Natural killer cell (primary cell): ENCODE measurements at regions not wholly inside any gene's neighbourhood (a gene's known extent, or its start where the extent isn't known, plus 50 kb on each side); places are given as distances from the start of the nearest gene placed in this dataset.
"Not testable (repeated sequence)": the region's sequence is repeated elsewhere in the genome, so short reads cannot be mapped to it uniquely, and the experiment has no call there.

Experiments used
- ATAC-seq, 3 donors: fragments of 150-1000 bp in 2 of 3; fragments of 200-7000 bp in 1 of 3; cut with Tn5 transposase; 1 replicate in 1 of 3; 2 replicates in 2 of 3; pipeline ENCODE4 v1.10.0; 2021; ENCODE audit warnings: mild to moderate bottlenecking in 2 of 3, moderate library complexity in 2 of 3
- DNase-seq, 2 donors: peaks; one replicate each; pipeline versions ENCODE4 v3.0.0 to v3.0.0-alpha.2; 2013 to 2021; ENCODE audit warnings: mixed read lengths in 1 of 2
- H3K27ac ChIP-seq: one replicate; pipeline ENCODE4 v1.5.1; 2013; ENCODE audit warnings: mild to moderate bottlenecking, low read length
- H3K27me3 ChIP-seq: one replicate; pipeline ENCODE4 v1.6.1; 2013; ENCODE audit warnings: low read length; ENCODE audit not compliant: control insufficient read depth, insufficient read depth
- H3K36me3 ChIP-seq: one replicate; pipeline ENCODE4 v1.6.1; 2013; ENCODE audit warnings: low read length; ENCODE audit not compliant: control insufficient read depth, insufficient read depth
- H3K4me1 ChIP-seq: one replicate; pipeline ENCODE4 v1.6.1; 2013; ENCODE audit warnings: low read length; ENCODE audit not compliant: control insufficient read depth, insufficient read depth
- H3K4me3 ChIP-seq: one replicate; pipeline ENCODE4 v1.5.1; 2013; ENCODE audit warnings: low read length
- H3K9me3 ChIP-seq: one replicate; pipeline ENCODE4 v1.6.1; 2013; ENCODE audit warnings: low read length; ENCODE audit not compliant: control insufficient read depth, insufficient read depth
- H3K27ac Mint-ChIP-seq, 2 donors: one replicate each; pipeline ENCODE4 v1.8.0; 2022; ENCODE audit warnings: mild to moderate bottlenecking in 2 of 2, mixed read lengths in 2 of 2, moderate library complexity in 1 of 2
- H3K27me3 Mint-ChIP-seq, 2 donors: one replicate each; pipeline ENCODE4 v1.8.0; 2022; ENCODE audit warnings: low read depth in 2 of 2, mixed read lengths in 2 of 2
- H3K36me3 Mint-ChIP-seq: one replicate; pipeline ENCODE4 v1.8.0; 2022; ENCODE audit warnings: mixed read lengths
- H3K4me1 Mint-ChIP-seq, 2 donors: one replicate each; pipeline ENCODE4 v1.8.0; 2022; ENCODE audit warnings: mixed read lengths in 2 of 2
- H3K4me3 Mint-ChIP-seq: one replicate; pipeline ENCODE4 v1.8.0; 2022; ENCODE audit warnings: mild to moderate bottlenecking, moderate library complexity, mixed read lengths
- H3K9me3 Mint-ChIP-seq, 2 donors: one replicate each; pipeline ENCODE4 v1.8.0; 2022; ENCODE audit warnings: mixed read lengths in 2 of 2
- CTCF ChIP-seq: fragments of 200-600 bp; IDR thresholded peaks from one replicate; pipeline ENCODE4 v1.8.0; 2022; ENCODE audit warnings: antibody characterized with exemption
- WGBS: methylation state at CpG from one replicate; pipeline ENCODE4 v1.1.7; 2013; ENCODE audit warnings: missing lambda C conversion rate; ENCODE audit not compliant: insufficient coverage; 5-methylcytosine and 5-hydroxymethylcytosine counted together
- intact Hi-C: fragments of 100-400 bp; cut with micrococcal nuclease; formaldehyde crosslinking; loops from one replicate; pipeline ENCODE4 v1.14.2; 2022

DNA sequence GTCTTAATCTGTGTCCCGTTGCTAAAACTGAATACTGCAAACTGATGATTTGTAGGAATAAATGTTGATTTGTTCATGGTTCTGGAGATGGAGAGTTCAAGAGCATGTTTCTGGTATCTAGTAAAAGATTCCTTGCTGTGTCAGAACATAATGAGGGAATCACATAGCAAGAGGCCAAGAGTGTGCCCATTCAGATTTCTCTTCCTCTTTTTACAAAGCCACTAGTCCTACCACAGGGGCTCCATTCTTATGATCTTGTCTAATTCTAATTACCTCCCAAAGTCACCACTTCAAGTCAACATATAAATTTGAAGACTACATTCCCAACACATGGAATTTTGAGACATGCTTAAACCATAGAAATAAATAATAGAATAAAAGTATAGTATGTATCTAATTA is 608.8 kb upstream of the EPHA5 start:
- intact Hi-C loops = no loop called here
- Mint-ChIP-seq H3K27me3 (no peaks in the 10 kb centered on the region), H3K9me3 (peaks cover 8 to 12% of the 10 kb centered on the region in 2 donors), H3K36me3 (no peaks in the 10 kb centered on the region), H3K27ac (no peak overlapping the region), H3K4me3 (no peak overlapping the region), H3K4me1 (no peaks in the 10 kb centered on the region)
- H3K36me3 ChIP-seq = no peaks in the 10 kb centered on the region
- H3K27ac ChIP-seq = no peak overlapping the region
- H3K4me1 ChIP-seq = no peaks in the 10 kb centered on the region
- DNase-seq = no peak
- no peaks in the 10 kb centered on the region for H3K9me3 ChIP-seq
- H3K27me3 ChIP-seq = no peaks in the 10 kb centered on the region
- no peak overlapping the region for H3K4me3 ChIP-seq
- TF ChIP-seq CTCF = no peak
- 88% methylated on average over 1 of the region's 1 CpG for WGBS
- no peak for ATAC-seq

- Mint-ChIP-seq H3K27ac (no peak overlapping the region), H3K9me3 (peaks cover 12 to 15% of the 10 kb centered on the region in 2 donors), H3K36me3 (no peaks in the 10 kb centered on the region), H3K4me3 (no peak overlapping the region), H3K4me1 (no peaks in the 10 kb centered on the region), H3K27me3 (no peaks in the 10 kb centered on the region)
- TF ChIP-seq CTCF = no peak
- no peak for ATAC-seq
- intact Hi-C loops = no loop called here
- no peak for DNase-seq
- H3K36me3 ChIP-seq = no peaks in the 10 kb centered on the region
- H3K9me3 ChIP-seq = no peaks in the 10 kb centered on the region
- 62% methylated on average over 4 of the region's 4 CpGs for WGBS
- H3K27me3 ChIP-seq = no peaks in the 10 kb centered on the region
- H3K4me1 ChIP-seq = no peaks in the 10 kb centered on the region
- no peak overlapping the region for H3K4me3 ChIP-seq
- H3K27ac ChIP-seq = no peak overlapping the region
These were observed 605.2 kb upstream of the EPHA5 start for GRCh38 chr4:66275411-66276038.

DNA sequence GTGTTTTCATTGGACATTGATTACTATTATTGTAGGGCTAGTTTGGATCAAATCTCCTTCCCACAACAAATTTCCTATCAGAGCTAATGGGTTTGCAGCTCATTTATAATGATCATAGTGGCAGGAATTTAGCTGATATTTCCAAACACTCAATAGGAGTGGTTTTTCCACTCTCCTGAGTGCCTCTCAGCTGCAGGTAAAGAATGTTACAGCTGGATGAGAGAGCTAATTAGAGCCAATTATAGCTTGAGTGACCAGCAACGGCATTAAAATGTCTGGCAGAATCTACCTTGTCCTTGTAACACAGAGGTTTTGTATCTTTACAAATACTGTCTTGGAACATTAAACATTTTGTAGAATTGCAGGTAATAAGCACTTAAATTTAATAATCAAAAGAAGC is 602.8 kb upstream of the EPHA5 start:
- Histone ChIP-seq H3K4me3 (no peak overlapping the region), H3K4me1 (no peaks in the 10 kb centered on the region), H3K27ac (no peak overlapping the region), H3K36me3 (no peaks in the 10 kb centered on the region), H3K9me3 (no peaks in the 10 kb centered on the region), H3K27me3 (no peaks in the 10 kb centered on the region)
- no peak for ATAC-seq
- Mint-ChIP-seq H3K4me1 (no peaks in the 10 kb centered on the region), H3K27me3 (no peaks in the 10 kb centered on the region), H3K9me3 (peaks cover 12 to 27% of the 10 kb centered on the region in 2 donors), H3K4me3 (no peak overlapping the region), H3K27ac (no peak overlapping the region), H3K36me3 (peaks cover 21% of the 10 kb centered on the region)
- no peak for TF ChIP-seq CTCF
- no peak for DNase-seq
- 71% methylated on average over 1 of the region's 1 CpG for WGBS
- intact Hi-C loops = no loop called here

DNA sequence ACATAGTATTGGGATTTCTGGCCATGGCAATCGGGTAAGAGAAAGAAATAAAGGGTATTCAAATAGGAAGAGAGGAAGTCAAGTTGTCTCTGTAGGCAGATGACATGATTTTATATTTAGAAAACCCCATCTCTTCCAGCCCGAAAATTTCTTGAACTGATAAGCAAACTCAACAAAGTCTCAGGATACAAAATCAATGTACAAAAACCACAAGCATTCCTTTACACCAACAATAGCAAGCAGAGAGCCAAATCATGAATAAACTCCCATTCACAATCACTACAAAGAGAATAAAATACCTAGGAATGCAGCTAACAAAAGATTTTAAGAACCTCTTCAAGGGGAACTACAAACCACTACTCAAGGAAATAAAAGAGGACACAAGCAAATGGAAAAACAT is 600.1 kb upstream of the EPHA5 start:
- Mint-ChIP-seq H3K9me3 (peaks cover 18 to 34% of the 10 kb centered on the region in 2 donors), H3K36me3 (peaks cover 33% of the 10 kb centered on the region)
- ATAC-seq, intact Hi-C loops, DNase-seq, H3K36me3 ChIP-seq, H3K4me1 Mint-ChIP-seq, H3K27ac ChIP-seq, H3K4me1 ChIP-seq, H3K27me3 Mint-ChIP-seq, H3K4me3 ChIP-seq, H3K27me3 ChIP-seq, H3K27ac Mint-ChIP-seq, H3K4me3 Mint-ChIP-seq: not testable (repeated sequence)
- H3K9me3 ChIP-seq = peaks cover 15% of the 10 kb centered on the region
- WGBS = 69% methylated on average over 1 of the region's 2 CpGs

- H3K4me3 ChIP-seq, DNase-seq, H3K4me1 ChIP-seq, H3K4me1 Mint-ChIP-seq, H3K27me3 Mint-ChIP-seq, H3K27ac ChIP-seq, H3K36me3 ChIP-seq, intact Hi-C loops, H3K4me3 Mint-ChIP-seq, ATAC-seq, H3K27me3 ChIP-seq, H3K27ac Mint-ChIP-seq: not testable (repeated sequence)
- Mint-ChIP-seq H3K9me3 (peaks cover 24 to 30% of the 10 kb centered on the region in 2 donors), H3K36me3 (peaks cover 33% of the 10 kb centered on the region)
- H3K9me3 ChIP-seq = peaks cover 15% of the 10 kb centered on the region
- 81% methylated on average over 3 of the region's 5 CpGs for WGBS
These were observed 596.3 kb upstream of the EPHA5 start for GRCh38 chr4:66266554-66266953.
